ENCODE measurements at regions not wholly inside any gene's neighbourhood (a gene's known extent, or its start where the extent isn't known, plus 50 kb on each side); places are given as distances from the start of the nearest gene placed in this dataset.

- H4K8ac ChIP-seq (replicated peaks; ENCODE audit: insufficient read length, low read depth, low read length): no peak overlapping the region
- no peak overlapping the region for H3K56ac ChIP-seq (ENCODE audit: insufficient read length, low read depth, low read length)
- no peak overlapping the region for H2BK15ac ChIP-seq (ENCODE audit: low read depth, low read length)
- H2AK5ac ChIP-seq (ENCODE audit: insufficient read length, low read length): no peak overlapping the region
- H4K5ac ChIP-seq (ENCODE audit: insufficient read length, low read depth, low read length): no peak overlapping the region
- no peak overlapping the region for H3K9ac ChIP-seq (ENCODE audit: extremely low read depth, insufficient read length, low read length)
- Mint-ChIP-seq H3K4me1 (peaks cover 0 to 2% of the 10 kb centered on the region in 2 experiments; a peak in 1 of 4 replicates), H3K36me3 (ENCODE audit: insufficient read depth in 1 of 3, low read depth in 3 of 3) (no peaks in the 10 kb centered on the region; a peak in 2 of 7 replicates), H3K27ac (no peak overlapping the region), H3K9me3 (peaks cover 0 to 6% of the 10 kb centered on the region in 2 experiments; a peak in 1 of 5 replicates), H3K4me3 (no peak overlapping the region), H3K27me3 (ENCODE audit: low read depth) (no peaks in the 10 kb centered on the region)
- no peak overlapping the region for H2AFZ ChIP-seq (ENCODE audit: low read length)
- no peak overlapping the region for H2BK120ac ChIP-seq (ENCODE audit: low read depth, low read length, poor library complexity, severe bottlenecking)
- no peaks in the 10 kb centered on the region for H4K20me1 ChIP-seq (ENCODE audit: control insufficient read depth, insufficient read depth, insufficient read length)
- no peak overlapping the region for H2BK12ac ChIP-seq (ENCODE audit: insufficient read length, low read depth, low read length)
- H2BK5ac ChIP-seq (ENCODE audit: insufficient read length, low read length): no peak overlapping the region
- no peaks in the 10 kb centered on the region for H3K79me1 ChIP-seq (ENCODE audit: insufficient read depth, low read depth, low read length, poor library complexity, severe bottlenecking)
- H3K79me2 ChIP-seq (ENCODE audit: insufficient read depth, low read length): no peaks in the 10 kb centered on the region
- H2BK20ac ChIP-seq (ENCODE audit: low read depth, low read length, poor library complexity, severe bottlenecking): no peak overlapping the region
- no peak overlapping the region for H3K4me2 ChIP-seq (ENCODE audit: insufficient read depth, insufficient read length, low read length)
- no peak for TF ChIP-seq CTCF (conservative IDR thresholded peaks at IDR 0.05)
- H4K91ac ChIP-seq (ENCODE audit: insufficient read length, low read depth, low read length): no peak overlapping the region
- WGBS (ENCODE audit: extremely low coverage, insufficient read length, low lambda C conversion rate): no CpG with 5 or more reads among the region's 4 CpGs
- no peak overlapping the region for H3K4ac ChIP-seq (ENCODE audit: low read depth, low read length)
- no peaks in the 10 kb centered on the region for H3K27me3 ChIP-seq (ENCODE audit: insufficient read depth, low read length)
- H3K4me1 ChIP-seq (ENCODE audit: insufficient read depth, low read length): no peaks in the 10 kb centered on the region
- no peaks in the 10 kb centered on the region for H3K9me3 ChIP-seq (ENCODE audit: control insufficient read depth, low read depth, low read length)
- H3K14ac ChIP-seq (ENCODE audit: insufficient read depth, low read length): no peak overlapping the region
- H3K23me2 ChIP-seq (ENCODE audit: insufficient read length, low read depth, low read length, poor library complexity, severe bottlenecking): no peaks in the 10 kb centered on the region
- H3T11ph ChIP-seq (ENCODE audit: low read length): no peak overlapping the region
- H3K23ac ChIP-seq (ENCODE audit: insufficient read length, low read depth, low read length): no peak overlapping the region
- no peak overlapping the region for H3K27ac ChIP-seq (ENCODE audit: insufficient read length, low read depth, low read length)
- DNase-seq: no peak
- no peak overlapping the region for H3K18ac ChIP-seq (ENCODE audit: insufficient read length, low read depth, low read length)
These were observed 196.0 kb downstream of the NR4A2 start for GRCh38 chr2:156136566-156136965.

Measured in H9 (cell line).